ENCODE measurements at regions not wholly inside any gene's neighbourhood (a gene's known extent, or its start where the extent isn't known, plus 50 kb on each side); places are given as distances from the start of the nearest gene placed in this dataset.

DNA sequence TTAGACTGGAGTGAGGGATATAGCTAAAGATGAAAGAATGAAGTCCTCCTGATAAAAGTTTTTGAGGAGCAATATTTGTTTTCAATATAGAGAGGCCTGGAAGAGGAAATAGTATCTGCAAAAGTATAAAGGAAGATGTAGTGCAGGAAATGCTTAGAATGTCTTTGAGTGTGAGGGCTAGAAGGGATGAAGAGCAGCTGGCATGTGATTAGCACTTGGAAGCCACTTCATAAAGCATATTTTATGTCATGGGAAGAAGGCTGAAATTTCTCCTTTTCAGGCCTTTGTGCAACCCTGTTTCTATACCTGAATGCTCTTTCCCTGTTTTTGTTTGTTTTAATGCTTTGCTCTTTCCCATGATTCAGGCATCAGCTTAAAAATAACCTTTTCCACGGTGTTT is 323.3 kb upstream of the DEPDC1 start:
- H3K4me1 ChIP-seq = no peaks in the 10 kb centered on the region
- TF ChIP-seq, protein P1, sequence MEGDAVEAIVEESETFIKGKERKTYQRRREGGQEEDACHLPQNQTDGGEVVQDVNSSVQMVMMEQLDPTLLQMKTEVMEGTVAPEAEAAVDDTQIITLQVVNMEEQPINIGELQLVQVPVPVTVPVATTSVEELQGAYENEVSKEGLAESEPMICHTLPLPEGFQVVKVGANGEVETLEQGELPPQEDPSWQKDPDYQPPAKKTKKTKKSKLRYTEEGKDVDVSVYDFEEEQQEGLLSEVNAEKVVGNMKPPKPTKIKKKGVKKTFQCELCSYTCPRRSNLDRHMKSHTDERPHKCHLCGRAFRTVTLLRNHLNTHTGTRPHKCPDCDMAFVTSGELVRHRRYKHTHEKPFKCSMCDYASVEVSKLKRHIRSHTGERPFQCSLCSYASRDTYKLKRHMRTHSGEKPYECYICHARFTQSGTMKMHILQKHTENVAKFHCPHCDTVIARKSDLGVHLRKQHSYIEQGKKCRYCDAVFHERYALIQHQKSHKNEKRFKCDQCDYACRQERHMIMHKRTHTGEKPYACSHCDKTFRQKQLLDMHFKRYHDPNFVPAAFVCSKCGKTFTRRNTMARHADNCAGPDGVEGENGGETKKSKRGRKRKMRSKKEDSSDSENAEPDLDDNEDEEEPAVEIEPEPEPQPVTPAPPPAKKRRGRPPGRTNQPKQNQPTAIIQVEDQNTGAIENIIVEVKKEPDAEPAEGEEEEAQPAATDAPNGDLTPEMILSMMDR (IDR thresholded peaks at IDR 0.05) = no peak
- TF ChIP-seq POLR2A (IDR thresholded peaks at IDR 0.05) = no peak
- H3K27ac ChIP-seq = no peak overlapping the region
- H3K9me3 ChIP-seq = no peaks in the 10 kb centered on the region
- H3K36me3 ChIP-seq = no peaks in the 10 kb centered on the region
- H3K27me3 ChIP-seq = no peaks in the 10 kb centered on the region
- no peak overlapping the region for H3K4me3 ChIP-seq
- no peak for DNase-seq

DNA sequence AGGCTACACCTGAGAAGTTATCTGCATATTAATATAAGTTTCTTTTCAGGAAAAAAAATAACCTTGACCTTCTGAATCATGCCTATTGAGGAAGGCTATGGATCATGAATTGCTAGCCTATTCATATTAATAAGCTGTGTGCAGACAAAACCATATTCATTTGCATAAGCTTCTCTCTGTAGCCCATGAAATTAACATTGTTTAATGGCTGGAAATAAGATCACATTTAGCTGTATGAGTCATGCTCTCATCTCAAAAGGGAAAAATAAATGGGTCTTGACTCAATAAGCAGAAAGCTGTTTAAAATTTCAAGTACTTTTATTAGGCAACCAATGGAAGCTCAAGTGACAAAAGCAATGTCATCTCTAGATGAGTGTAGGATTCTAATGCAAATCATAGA is 330.0 kb upstream of the DEPDC1 start:
- DNase-seq = no peak
- no peaks in the 10 kb centered on the region for H3K27me3 ChIP-seq
- no peaks in the 10 kb centered on the region for H3K9me3 ChIP-seq
- no peak for TF ChIP-seq POLR2A (IDR thresholded peaks at IDR 0.05)
- TF ChIP-seq, protein P1 (IDR thresholded peaks at IDR 0.05) = no peak
- H3K4me3 ChIP-seq = no peak overlapping the region
- H3K4me1 ChIP-seq = no peaks in the 10 kb centered on the region
- no peak overlapping the region for H3K27ac ChIP-seq
- H3K36me3 ChIP-seq = no peaks in the 10 kb centered on the region

DNA sequence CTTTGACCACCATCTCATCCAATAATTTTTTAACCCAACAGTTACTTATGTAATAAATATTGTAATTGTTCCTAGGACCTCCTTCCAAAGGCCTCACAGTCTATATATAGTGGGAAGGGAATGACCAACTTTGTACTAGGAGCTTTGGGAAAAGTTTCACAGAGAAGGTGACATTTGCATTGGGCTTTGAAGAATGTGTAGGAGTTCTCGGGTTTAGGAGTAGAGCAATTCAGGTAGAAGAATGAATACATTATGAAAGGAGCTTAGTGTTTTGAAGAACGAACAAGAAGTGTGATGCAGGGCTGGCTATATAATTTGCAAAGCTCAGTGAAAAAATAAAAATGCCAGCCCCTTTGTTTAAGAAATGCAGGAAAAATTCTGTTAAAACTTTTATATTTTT is 330.4 kb upstream of the DEPDC1 start:
- H3K27me3 ChIP-seq = no peaks in the 10 kb centered on the region
- no peak overlapping the region for H3K4me3 ChIP-seq
- no peak overlapping the region for H3K27ac ChIP-seq
- TF ChIP-seq, protein P1 (IDR thresholded peaks at IDR 0.05) = no peak
- no peak for TF ChIP-seq POLR2A (IDR thresholded peaks at IDR 0.05)
- no peak for DNase-seq
- H3K4me1 ChIP-seq = no peaks in the 10 kb centered on the region
- no peaks in the 10 kb centered on the region for H3K9me3 ChIP-seq
- H3K36me3 ChIP-seq = no peaks in the 10 kb centered on the region

DNA sequence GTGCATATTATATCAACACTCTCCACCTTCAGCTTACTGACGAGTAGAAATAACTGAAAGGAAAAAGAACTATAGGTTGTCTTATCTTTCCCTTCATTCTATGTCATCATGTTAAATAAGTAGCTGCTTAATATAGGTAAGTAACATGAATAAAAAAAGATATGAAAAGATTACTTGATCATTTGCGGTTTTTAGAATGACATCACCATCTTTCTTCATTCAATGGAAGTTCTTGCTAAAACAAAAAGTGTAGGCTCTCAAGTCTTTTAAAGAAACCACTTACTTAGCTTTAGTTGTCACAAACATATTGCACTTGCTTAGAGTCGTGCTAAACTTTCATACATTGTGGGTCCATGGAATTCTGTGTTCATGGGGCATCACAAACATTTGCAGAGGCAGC is 331.1 kb upstream of the DEPDC1 start:
- Histone ChIP-seq H3K36me3 (no peaks in the 10 kb centered on the region), H3K27ac (no peak overlapping the region), H3K27me3 (no peaks in the 10 kb centered on the region), H3K4me3 (no peak overlapping the region), H3K4me1 (no peaks in the 10 kb centered on the region), H3K9me3 (no peaks in the 10 kb centered on the region)
- TF ChIP-seq, protein P1 (IDR thresholded peaks at IDR 0.05) = no peak
- TF ChIP-seq POLR2A (IDR thresholded peaks at IDR 0.05) = no peak
- no peak for DNase-seq

DNA sequence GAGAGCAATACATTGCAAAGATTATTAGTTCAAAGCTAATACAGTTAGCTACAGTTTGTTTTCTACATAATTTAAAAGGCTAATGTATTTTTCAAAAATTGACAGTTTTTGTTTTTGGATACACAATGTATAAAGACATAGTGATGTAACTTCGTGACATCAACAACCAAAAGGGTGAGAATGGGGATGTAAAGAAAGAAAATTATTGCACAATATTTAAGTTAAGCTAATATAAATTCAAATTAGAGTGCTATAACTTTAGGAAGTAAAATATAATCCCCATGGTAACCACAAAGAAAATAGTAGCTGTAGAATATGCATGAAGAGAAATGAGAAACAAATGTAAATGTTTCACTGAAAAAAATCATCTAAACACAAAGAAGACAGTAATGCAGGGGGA is 334.4 kb upstream of the DEPDC1 start:
- no peak overlapping the region for H3K4me3 ChIP-seq
- H3K36me3 ChIP-seq = no peaks in the 10 kb centered on the region
- no peak for DNase-seq
- TF ChIP-seq, protein P1 (IDR thresholded peaks at IDR 0.05) = no peak
- no peak for TF ChIP-seq POLR2A (IDR thresholded peaks at IDR 0.05)
- H3K27me3 ChIP-seq = no peaks in the 10 kb centered on the region
- H3K27ac ChIP-seq = no peak overlapping the region
- H3K9me3 ChIP-seq = no peaks in the 10 kb centered on the region
- H3K4me1 ChIP-seq = no peaks in the 10 kb centered on the region

DNA sequence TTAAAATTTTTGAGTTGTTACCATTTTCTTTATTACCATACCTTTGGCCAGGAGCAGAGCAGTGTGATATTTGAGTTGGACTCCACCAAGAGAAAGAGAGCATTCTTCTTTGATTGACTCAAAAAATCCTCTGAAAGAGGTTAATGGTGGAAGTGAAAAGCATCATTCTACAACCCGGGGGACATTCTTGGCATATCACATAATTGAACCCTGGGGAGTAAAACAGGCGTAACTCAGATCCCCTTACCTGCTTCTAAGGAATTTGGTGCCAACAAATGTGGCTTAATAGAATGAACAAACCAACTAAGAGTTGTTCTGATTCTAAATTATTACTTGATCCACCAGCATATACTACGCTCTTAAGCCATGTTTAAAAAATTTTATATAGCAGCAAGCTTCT is 351.1 kb upstream of the DEPDC1 start:
- no peaks in the 10 kb centered on the region for H3K4me1 ChIP-seq
- no peak for DNase-seq

More for the DNA sequence above, 351.1 kb upstream of the DEPDC1 start:
- TF ChIP-seq, protein P1 (IDR thresholded peaks at IDR 0.05) = no peak
- Histone ChIP-seq H3K36me3 (no peaks in the 10 kb centered on the region), H3K9me3 (no peaks in the 10 kb centered on the region), H3K27me3 (no peaks in the 10 kb centered on the region), H3K27ac (no peak overlapping the region), H3K4me3 (no peak overlapping the region)
